Peyer's patch (tissue), 4 donors: ENCODE measurements at regions not wholly inside any gene's neighbourhood (a gene's known extent, or its start where the extent isn't known, plus 50 kb on each side); places are given as distances from the start of the nearest gene placed in this dataset.

Experiments used
- CTCF ChIP-seq, 6 experiments: fragments of 450-650 bp in 4 of 6; fragments of 200-600 bp in 2 of 6; sonication (generic) in 1 of 6; IDR thresholded peaks; one replicate each; pipeline ENCODE4 v1.5.1; 2017 to 2019; ENCODE audit warnings: antibody characterized with exemption in 6 of 6, mild to moderate bottlenecking in 3 of 6, moderate library complexity in 1 of 6
- POLR2A ChIP-seq, 2 donors: fragments of 450-650 bp; IDR thresholded peaks; one replicate each; pipeline ENCODE4 v1.5.1; 2017; ENCODE audit warnings: antibody characterized with exemption in 2 of 2, mild to moderate bottlenecking in 2 of 2, moderate library complexity in 2 of 2

GRCh38 chr4:31580843-31581242 lies 860.7 kb downstream of the PCDH7 start:
- TF ChIP-seq CTCF (IDR thresholded peaks at IDR 0.05) = no peak
- TF ChIP-seq POLR2A (IDR thresholded peaks at IDR 0.05) = no peak
